Endothelial cell of umbilical vein (primary cell): ENCODE measurements at regions not wholly inside any gene's neighbourhood (a gene's known extent, or its start where the extent isn't known, plus 50 kb on each side); places are given as distances from the start of the nearest gene placed in this dataset.

Source experiments
- BruUV-seq: library from RNA; stranded (reverse); fragments of 400-500 nt; replicated peaks from 2 replicates; lab custom pipeline; 2021; lab: Mats Ljungman, UMichigan
- CTCF ChIA-PET: fragments of 300-600, 350-600 bp; sonication (Branson Sonifier 250); formaldehyde crosslinking; loops from one replicate; lab custom pipeline; 2021; ENCODE audit warnings: antibody characterized with exemption, inconsistent platforms; lab: Charles Lee
- POLR2A ChIA-PET: fragments of 300-600, 350-600 bp; sonication (Branson Sonifier 250); formaldehyde crosslinking; loops from one replicate; lab custom pipeline; 2021; ENCODE audit warnings: antibody characterized with exemption, inconsistent platforms; lab: Charles Lee
- DNase-seq: peaks from one replicate; pipeline ENCODE4 v3.0.0-alpha.2; 2011; ENCODE audit warnings: low read depth, low spot score
- FAIRE-seq: peaks from 2 replicates; lab custom pipeline; 2011; peaks lifted over from hg19 to GRCh38; lab: Jason Lieb, UNC
- H2AFZ ChIP-seq: 2 replicates; pipeline ENCODE4 v1.6.0; 2012; ENCODE audit warnings: low read depth, low read length, control low read depth, inconsistent platforms
- H3K27ac ChIP-seq: 2 replicates; pipeline ENCODE4 v1.5.1; 2011; ENCODE audit warnings: low read depth, mild to moderate bottlenecking, control low read depth, low read length, moderate library complexity; ENCODE audit not compliant: insufficient read depth
- H3K27me3 ChIP-seq, 2 experiments: 2 replicates each; pipeline versions ENCODE4 v1.6.0 to v1.6.1; 2011; ENCODE audit warnings: low read length in 2 of 2, mixed read lengths in 1 of 2; ENCODE audit not compliant: control insufficient read depth in 2 of 2, insufficient read depth in 2 of 2
- H3K36me3 ChIP-seq, 2 experiments: 2 replicates in 1 of 2; 3 replicates in 1 of 2; pipeline ENCODE4 v1.5.1; 2011; ENCODE audit warnings: low read length in 2 of 2, mild to moderate bottlenecking in 1 of 2, moderate library complexity in 1 of 2; ENCODE audit not compliant: control insufficient read depth in 2 of 2, insufficient read depth in 2 of 2; ENCODE audit errors: extremely low read depth in 1 of 2
- H3K4me1 ChIP-seq: 3 replicates; pipeline ENCODE4 v1.5.1; 2011; ENCODE audit warnings: mild to moderate bottlenecking, low read length; ENCODE audit not compliant: control insufficient read depth, insufficient read depth; ENCODE audit errors: extremely low read depth
- H3K4me2 ChIP-seq: 2 replicates; pipeline ENCODE4 v1.6.1; 2011; ENCODE audit warnings: low read length, control low read depth, mixed read lengths; ENCODE audit not compliant: insufficient read depth
- H3K4me3 ChIP-seq, 3 experiments: fragments of 200-600 bp in 1 of 3; sonication (generic), shearing (Covaris generic) in 1 of 3; replicated peaks in 1 of 3; 2 replicates each; pipeline ENCODE4 v1.5.1; 2011 to 2016; ENCODE audit warnings: control low read depth in 3 of 3, low read length in 3 of 3, mild to moderate bottlenecking in 2 of 3, inconsistent platforms in 1 of 3, low read depth in 1 of 3, moderate library complexity in 1 of 3; ENCODE audit not compliant: insufficient read depth in 1 of 3
- H3K79me2 ChIP-seq: 2 replicates; pipeline ENCODE4 v1.6.0; 2012; ENCODE audit warnings: low read length, inconsistent platforms; ENCODE audit not compliant: control insufficient read depth, insufficient read depth
- H3K9ac ChIP-seq: replicated peaks from 2 replicates; pipeline ENCODE3; 2011; ENCODE audit warnings: low read length, control low read depth; ENCODE audit not compliant: insufficient read depth; ENCODE audit errors: extremely low read depth
- H3K9me1 ChIP-seq: replicated peaks from 3 replicates; pipeline ENCODE4 v1.6.0; 2011; ENCODE audit warnings: mild to moderate bottlenecking, low read length; ENCODE audit not compliant: control insufficient read depth, insufficient read depth; ENCODE audit errors: extremely low read depth
- H3K9me3 ChIP-seq: replicated peaks from 2 replicates; pipeline ENCODE4 v1.5.1; 2012; ENCODE audit warnings: low read length, inconsistent platforms; ENCODE audit not compliant: control insufficient read depth, insufficient read depth
- H4K20me1 ChIP-seq: replicated peaks from 2 replicates; pipeline ENCODE3; 2011; ENCODE audit warnings: mild to moderate bottlenecking, low read length; ENCODE audit not compliant: control insufficient read depth, insufficient read depth; ENCODE audit errors: extremely low read depth
- CTCF ChIP-seq, 2 donors: IDR thresholded peaks; 1 replicate in 1 of 2; 2 replicates in 1 of 2; pipeline ENCODE4 v1.5.1; 2011; ENCODE audit warnings: low read length in 2 of 2, mild to moderate bottlenecking in 2 of 2, moderate library complexity in 2 of 2, control low read depth in 1 of 2, inconsistent platforms in 1 of 2, low read depth in 1 of 2; ENCODE audit not compliant: insufficient read depth in 1 of 2; ENCODE audit errors: extremely low read depth in 1 of 2
- EZH2 ChIP-seq: IDR thresholded peaks from 2 replicates; pipeline ENCODE4 v1.6.1; 2012; ENCODE audit warnings: borderline replicate concordance, low read depth, mild to moderate bottlenecking, moderate library complexity, low read length, inconsistent platforms; ENCODE audit not compliant: severe bottlenecking
- FOS ChIP-seq: IDR thresholded peaks from 2 replicates; pipeline ENCODE4 v1.6.1; 2011; ENCODE audit warnings: mild to moderate bottlenecking, low read length, moderate library complexity, borderline replicate concordance; ENCODE audit not compliant: insufficient read depth
- GATA2 ChIP-seq: IDR thresholded peaks from 2 replicates; pipeline ENCODE4 v1.7.0; 2011; ENCODE audit warnings: low read depth, mild to moderate bottlenecking, moderate library complexity, mixed read lengths, low read length; ENCODE audit not compliant: insufficient read length, insufficient read depth
- JUN ChIP-seq: IDR thresholded peaks from 2 replicates; pipeline ENCODE4 v1.6.1; 2011; ENCODE audit warnings: borderline replicate concordance, low read depth; ENCODE audit not compliant: insufficient read length, insufficient read depth
- MYC ChIP-seq: IDR thresholded peaks from one replicate; pipeline ENCODE4 v1.6.1; 2011; ENCODE audit warnings: mild to moderate bottlenecking, low read depth, low read length
- POLR2A ChIP-seq: IDR thresholded peaks from 2 replicates; pipeline ENCODE4 v1.6.1; 2012; ENCODE audit warnings: low read depth, mild to moderate bottlenecking, control low read depth, low read length
- POLR2AphosphoS5 ChIP-seq: IDR thresholded peaks from 2 replicates; pipeline ENCODE4 v1.6.1; 2012; ENCODE audit warnings: low read depth, mild to moderate bottlenecking, control low read depth, low read length, moderate library complexity; ENCODE audit not compliant: insufficient read depth
- dilution Hi-C: fragments of 300-500 bp; cut with MboI; formaldehyde crosslinking; loops from one replicate; pipeline ENCODE4 v1.15.0; 2019; ENCODE audit warnings: low sequenced_read_pairs; ENCODE audit not compliant: extremely low pct_ligation_motif_present
- intact Hi-C: fragments of 100-400 bp; cut with micrococcal nuclease; formaldehyde crosslinking; loops from one replicate; pipeline ENCODE4 v1.10.0; 2022
- TF ChIP-seq, protein P1 (sequence below): IDR thresholded peaks from 2 replicates; pipeline ENCODE4 v1.6.1; 2011; ENCODE audit not compliant: insufficient read depth, insufficient read length

DNA sequence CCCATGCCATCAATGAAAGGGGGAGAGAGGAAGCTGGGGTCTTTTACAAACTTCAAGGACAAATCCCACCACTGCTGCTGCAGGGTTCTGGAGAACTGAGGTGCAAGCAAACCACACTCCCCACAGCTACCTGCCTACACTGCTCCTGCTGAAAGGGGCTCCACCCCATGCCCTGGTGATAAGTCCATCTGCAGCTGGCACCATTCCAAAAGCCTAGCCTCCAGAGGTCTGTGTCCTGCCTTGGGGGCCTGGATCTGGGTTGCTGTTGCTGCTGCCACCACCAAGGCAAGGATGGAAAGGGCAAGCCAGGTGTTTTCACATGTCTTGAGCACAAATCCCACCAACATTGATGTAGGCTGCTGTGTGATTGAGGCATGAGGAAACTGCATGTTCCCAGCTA, 97.4 kb upstream of the UBE2E3 start:
- DNase-seq, result no peak
- H3K27ac ChIP-seq, result no peak overlapping the region
- ChIA-PET POLR2A (no interaction called here), CTCF (interaction anchor here (1.4 kb wide), 1 partner anchor 17 kb away, joined by 3 read pairs; no protein-coding TSS in a partner anchor)
- no peak overlapping the region for H3K4me3 ChIP-seq
- H3K4me1 ChIP-seq, result no peaks in the 10 kb centered on the region
- dilution Hi-C loops, result no loop called here
- no peaks in the 10 kb centered on the region for H3K27me3 ChIP-seq
- FAIRE-seq, result no peak
- BruUV-seq, result no TSS peak
- no peak overlapping the region for H2AFZ ChIP-seq
- H3K36me3 ChIP-seq, result no peaks in the 10 kb centered on the region
- H3K9ac ChIP-seq, result no peak overlapping the region
- no peak for TF ChIP-seq GATA2
- no peak for TF ChIP-seq FOS
- no peak for TF ChIP-seq POLR2AphosphoS5
- TF ChIP-seq POLR2A, result no peak
- TF ChIP-seq MYC, result no peak
- no peak for TF ChIP-seq CTCF (IDR thresholded peaks at IDR 0.05; ENCODE audit: extremely low read depth in 1 of 2, insufficient read depth in 1 of 2, low read depth in 1 of 2, low read length in 2 of 2)
- no peak for TF ChIP-seq EZH2
- TF ChIP-seq JUN, result no peak
- TF ChIP-seq, protein P1, sequence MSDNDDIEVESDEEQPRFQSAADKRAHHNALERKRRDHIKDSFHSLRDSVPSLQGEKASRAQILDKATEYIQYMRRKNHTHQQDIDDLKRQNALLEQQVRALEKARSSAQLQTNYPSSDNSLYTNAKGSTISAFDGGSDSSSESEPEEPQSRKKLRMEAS, result no peak
- no peaks in the 10 kb centered on the region for H4K20me1 ChIP-seq
- H3K9me3 ChIP-seq, result no peaks in the 10 kb centered on the region
- intact Hi-C loops, result no loop called here
- no peaks in the 10 kb centered on the region for H3K79me2 ChIP-seq
- H3K9me1 ChIP-seq, result no peaks in the 10 kb centered on the region
- no peak overlapping the region for H3K4me2 ChIP-seq
